Neutrophil (primary cell): ENCODE measurements at regions not wholly inside any gene's neighbourhood (a gene's known extent, or its start where the extent isn't known, plus 50 kb on each side); places are given as distances from the start of the nearest gene placed in this dataset.

Experiments used
- H3K27ac ChIP-seq: fragments of 200-600 bp; sonication (generic); 2 replicates; pipeline ENCODE4 v1.5.1; 2016; ENCODE audit warnings: mild to moderate bottlenecking, moderate library complexity
- H3K27me3 ChIP-seq: fragments of 200-600 bp; sonication (generic); 2 replicates; pipeline ENCODE4 v1.6.0; 2016; ENCODE audit warnings: mild to moderate bottlenecking
- H3K36me3 ChIP-seq: fragments of 200-600 bp; sonication (generic); 2 replicates; pipeline ENCODE4 v1.5.1; 2017
- H3K4me1 ChIP-seq, 2 experiments: fragments of 200-600 bp in 1 of 2; sonication (generic) in 1 of 2; 1 replicate in 1 of 2; 2 replicates in 1 of 2; pipeline versions ENCODE4 v1.5.1 to v1.6.1; 2013 to 2016; ENCODE audit warnings: low read depth in 1 of 2, low read length in 1 of 2, mild to moderate bottlenecking in 1 of 2, moderate library complexity in 1 of 2; ENCODE audit not compliant: control insufficient read depth in 1 of 2, insufficient read depth in 1 of 2
- H3K4me3 ChIP-seq, 2 experiments: fragments of 200-600 bp in 1 of 2; sonication (generic) in 1 of 2; 1 replicate in 1 of 2; 2 replicates in 1 of 2; pipeline ENCODE4 v1.5.1; 2013 to 2016; ENCODE audit warnings: low read depth in 1 of 2, low read length in 1 of 2, mild to moderate bottlenecking in 1 of 2, moderate library complexity in 1 of 2
- H3K9me3 ChIP-seq: fragments of 200-600 bp; sonication (generic); 2 replicates; pipeline ENCODE4 v1.5.1; 2016
- CTCF ChIP-seq: fragments of 200-600 bp; sonication (generic); IDR thresholded peaks from 2 replicates; pipeline ENCODE4 v1.5.1; 2016; ENCODE audit warnings: antibody characterized with exemption

GRCh38 chr1:229091721-229092136, 179.2 kb upstream of the RAB4A start:
- Histone ChIP-seq H3K9me3 (no peaks in the 10 kb centered on the region), H3K27ac (no peak overlapping the region), H3K27me3 (no peaks in the 10 kb centered on the region), H3K4me3 (no peak overlapping the region), H3K36me3 (no peaks in the 10 kb centered on the region), H3K4me1 (peaks cover 0 to under 1% of the 10 kb centered on the region in 2 experiments)
- TF ChIP-seq CTCF = no peak

DNA sequence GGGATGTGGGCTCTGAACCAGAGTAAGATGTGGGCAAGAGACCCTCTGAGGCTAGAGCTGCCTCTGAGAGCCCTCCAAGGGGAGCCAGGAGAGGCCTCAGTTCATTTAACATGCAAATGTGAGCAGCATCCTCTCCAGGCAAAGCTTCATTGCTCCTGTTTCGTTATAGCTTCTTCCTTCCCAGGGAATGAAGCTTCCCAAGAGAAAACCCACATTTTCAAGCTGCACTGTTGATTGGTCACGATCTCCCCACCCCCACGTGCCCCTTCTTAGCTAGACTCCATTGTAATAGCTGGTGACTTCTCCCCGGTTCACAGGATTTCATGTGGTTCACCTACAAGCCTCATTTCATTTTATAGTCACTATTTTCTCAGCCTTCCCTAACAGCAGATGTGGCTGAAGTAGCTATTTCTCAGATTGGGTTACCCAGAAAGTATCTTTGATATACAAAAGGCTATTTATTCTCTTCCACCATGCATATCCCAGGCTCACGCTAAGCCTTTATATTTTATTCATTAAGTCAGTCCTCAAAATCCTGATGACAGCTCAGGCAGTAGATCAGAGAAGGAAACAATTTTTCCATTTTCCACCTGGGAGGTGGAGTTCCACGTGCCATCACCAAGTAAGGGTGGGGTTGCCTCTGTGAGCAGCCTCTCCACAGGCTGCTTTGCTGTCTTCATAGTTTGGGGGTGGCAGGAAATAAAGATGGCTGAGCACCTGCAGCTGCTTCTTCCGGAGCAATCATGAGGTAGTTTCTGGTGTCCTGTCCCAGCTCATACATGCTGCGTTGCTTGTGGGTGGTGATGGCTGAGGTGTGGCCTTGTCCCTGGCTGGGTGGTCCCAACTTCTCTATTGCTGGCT, 178.3 kb upstream of the RAB4A start:
- H3K27me3 ChIP-seq = no peaks in the 10 kb centered on the region
- no peaks in the 10 kb centered on the region for H3K9me3 ChIP-seq
- H3K27ac ChIP-seq = no peak overlapping the region
- H3K4me3 ChIP-seq = no peak overlapping the region
- no peak for TF ChIP-seq CTCF
- no peaks in the 10 kb centered on the region for H3K36me3 ChIP-seq
- peaks cover 5 to 6% of the 10 kb centered on the region in 2 experiments for H3K4me1 ChIP-seq

- no peak overlapping the region for H3K4me3 ChIP-seq
- H3K36me3 ChIP-seq = no peaks in the 10 kb centered on the region
- no peak overlapping the region for H3K27ac ChIP-seq
- H3K27me3 ChIP-seq = no peaks in the 10 kb centered on the region
- H3K9me3 ChIP-seq = no peaks in the 10 kb centered on the region
- peaks cover 8 to 12% of the 10 kb centered on the region in 2 experiments for H3K4me1 ChIP-seq
- TF ChIP-seq CTCF = no peak
Measured at GRCh38 chr1:229093238-229093540, 177.7 kb upstream of the RAB4A start.

DNA sequence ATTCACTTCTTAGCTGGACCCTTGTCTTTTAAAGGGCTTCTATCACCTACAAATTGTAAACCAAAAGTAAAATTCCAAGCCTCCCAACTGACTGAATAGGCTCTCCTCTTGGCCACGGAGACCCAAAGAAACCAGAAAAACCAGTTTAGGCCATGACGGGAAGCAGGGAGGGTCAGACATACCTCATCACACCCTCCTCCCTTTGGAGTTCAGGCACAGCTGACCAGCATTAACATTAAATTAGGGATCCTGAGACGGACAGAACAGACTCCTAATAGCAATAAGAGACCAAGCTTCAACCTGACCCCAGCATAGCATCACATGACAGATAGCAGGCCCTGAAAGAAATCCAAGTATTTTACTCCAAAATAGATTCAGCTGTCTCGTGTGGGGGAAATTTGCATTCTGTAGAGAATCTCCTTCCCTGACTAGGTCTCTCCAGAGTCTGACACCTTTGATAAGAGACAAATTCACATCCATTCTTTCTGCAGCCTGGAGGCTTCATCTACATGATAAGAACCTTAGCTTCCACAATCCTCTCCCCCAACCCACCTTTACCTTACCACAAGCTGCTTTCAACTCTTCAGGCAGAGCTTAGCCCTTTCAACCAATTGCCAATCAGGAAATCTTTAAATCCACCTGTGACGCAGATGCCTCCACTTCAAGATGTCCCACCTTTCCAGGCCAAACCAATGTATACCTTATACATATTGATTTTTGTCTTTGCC, 177.1 kb upstream of the RAB4A start:
- Histone ChIP-seq H3K9me3 (no peaks in the 10 kb centered on the region), H3K36me3 (no peaks in the 10 kb centered on the region), H3K27ac (no peak overlapping the region), H3K4me3 (no peak overlapping the region), H3K27me3 (no peaks in the 10 kb centered on the region), H3K4me1 (peaks cover 14 to 18% of the 10 kb centered on the region in 2 experiments)
- no peak for TF ChIP-seq CTCF

DNA sequence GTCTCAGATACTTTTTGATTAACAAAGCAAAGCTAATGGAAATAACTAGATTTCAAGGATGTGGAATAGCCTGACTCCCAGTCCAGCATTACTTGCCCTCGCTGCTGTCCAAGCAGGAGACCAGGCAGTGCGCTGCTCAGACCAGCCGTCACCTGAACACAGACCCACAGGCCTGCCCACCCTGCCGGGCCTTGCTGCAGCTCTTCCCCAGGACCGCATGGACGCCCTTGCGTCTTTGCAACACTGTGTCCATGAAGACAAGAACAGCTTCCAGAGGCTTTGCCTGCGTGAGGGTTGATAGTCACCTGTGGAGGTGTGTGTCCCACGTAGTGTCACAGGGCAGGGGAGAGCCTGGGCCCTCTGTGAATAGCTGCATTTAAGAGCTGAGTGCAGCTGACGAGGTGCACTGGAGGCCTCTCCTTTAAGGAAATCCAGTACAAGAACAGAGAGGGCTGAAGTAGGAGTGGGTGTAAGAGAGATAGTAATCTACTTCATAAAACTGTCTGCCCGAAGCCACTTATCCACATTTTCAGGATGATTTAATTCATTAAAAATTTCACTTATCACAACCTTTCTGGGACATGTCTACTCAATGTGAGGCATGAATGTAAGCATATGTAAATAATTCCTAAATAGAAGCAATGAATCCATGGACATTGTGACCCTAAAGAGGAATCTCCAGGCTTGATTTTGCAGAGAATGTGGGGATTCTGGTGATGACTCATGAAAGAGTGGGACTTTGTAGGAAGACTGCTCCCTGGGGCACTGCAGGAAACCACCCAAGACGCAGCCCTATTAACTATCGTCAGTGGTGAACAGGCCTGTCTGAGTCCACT, 176.2 kb upstream of the RAB4A start:
- no peaks in the 10 kb centered on the region for H3K27me3 ChIP-seq
- peaks cover 23 to 27% of the 10 kb centered on the region in 2 experiments for H3K4me1 ChIP-seq
- no peak overlapping the region for H3K27ac ChIP-seq
- H3K36me3 ChIP-seq = no peaks in the 10 kb centered on the region
- H3K4me3 ChIP-seq = no peak overlapping the region
- no peak for TF ChIP-seq CTCF
- H3K9me3 ChIP-seq = no peaks in the 10 kb centered on the region
